ENCODE measurements at regions not wholly inside any gene's neighbourhood (a gene's known extent, or its start where the extent isn't known, plus 50 kb on each side); places are given as distances from the start of the nearest gene placed in this dataset.
"Not testable (repeated sequence)": the region's sequence is repeated elsewhere in the genome, so short reads cannot be mapped to it uniquely, and the experiment has no call there.

DNA sequence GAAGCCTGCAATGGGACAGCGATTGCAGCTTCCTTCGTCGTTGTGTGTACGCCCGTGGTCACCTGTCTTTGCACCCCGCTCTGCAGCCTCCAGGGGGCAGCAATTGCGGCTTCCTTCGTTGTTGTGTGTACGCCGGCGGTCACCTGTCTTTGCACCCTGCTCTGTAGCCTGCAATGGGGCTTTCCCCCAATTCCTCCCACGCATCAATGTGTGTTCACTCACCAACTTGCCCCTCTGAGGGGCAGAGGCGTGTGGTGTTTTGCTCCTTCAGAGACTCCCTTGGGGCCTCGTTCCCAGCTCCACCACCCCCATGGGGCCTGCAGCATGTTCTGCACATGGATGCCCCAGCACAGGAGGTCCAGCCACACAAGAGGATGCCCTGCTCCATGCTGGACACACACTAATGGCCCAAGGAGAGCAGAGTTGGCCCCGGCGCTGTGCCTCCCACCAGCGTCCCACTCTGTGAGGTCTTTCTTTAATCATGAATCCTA lies 197.1 kb downstream of the LAT start:
- TF ChIP-seq, protein P1, sequence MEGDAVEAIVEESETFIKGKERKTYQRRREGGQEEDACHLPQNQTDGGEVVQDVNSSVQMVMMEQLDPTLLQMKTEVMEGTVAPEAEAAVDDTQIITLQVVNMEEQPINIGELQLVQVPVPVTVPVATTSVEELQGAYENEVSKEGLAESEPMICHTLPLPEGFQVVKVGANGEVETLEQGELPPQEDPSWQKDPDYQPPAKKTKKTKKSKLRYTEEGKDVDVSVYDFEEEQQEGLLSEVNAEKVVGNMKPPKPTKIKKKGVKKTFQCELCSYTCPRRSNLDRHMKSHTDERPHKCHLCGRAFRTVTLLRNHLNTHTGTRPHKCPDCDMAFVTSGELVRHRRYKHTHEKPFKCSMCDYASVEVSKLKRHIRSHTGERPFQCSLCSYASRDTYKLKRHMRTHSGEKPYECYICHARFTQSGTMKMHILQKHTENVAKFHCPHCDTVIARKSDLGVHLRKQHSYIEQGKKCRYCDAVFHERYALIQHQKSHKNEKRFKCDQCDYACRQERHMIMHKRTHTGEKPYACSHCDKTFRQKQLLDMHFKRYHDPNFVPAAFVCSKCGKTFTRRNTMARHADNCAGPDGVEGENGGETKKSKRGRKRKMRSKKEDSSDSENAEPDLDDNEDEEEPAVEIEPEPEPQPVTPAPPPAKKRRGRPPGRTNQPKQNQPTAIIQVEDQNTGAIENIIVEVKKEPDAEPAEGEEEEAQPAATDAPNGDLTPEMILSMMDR (IDR thresholded peaks at IDR 0.05), result not testable (repeated sequence)
- not testable (repeated sequence) for TF ChIP-seq POLR2A (IDR thresholded peaks at IDR 0.05)

Data from uterus (tissue), 2 donors.